ENCODE measurements at regions not wholly inside any gene's neighbourhood (a gene's known extent, or its start where the extent isn't known, plus 50 kb on each side); places are given as distances from the start of the nearest gene placed in this dataset.

DNA sequence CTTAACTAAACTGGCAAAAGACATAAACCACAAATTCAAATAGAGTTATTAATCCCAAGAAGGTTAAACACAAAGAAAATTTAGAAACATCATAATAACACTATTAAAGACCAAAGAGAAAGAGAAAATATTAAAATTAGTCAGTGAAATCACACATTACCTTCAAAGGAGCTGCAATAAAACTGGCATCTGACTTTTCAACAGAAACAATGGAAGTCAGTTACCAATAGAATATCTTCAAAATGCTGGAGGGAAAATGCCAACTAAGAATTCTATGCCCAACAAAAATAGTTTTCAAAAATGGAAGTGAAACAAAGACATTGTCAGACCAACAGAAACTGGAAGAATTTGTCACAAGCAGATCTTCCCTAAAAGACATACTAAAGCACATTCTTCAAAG lies 68.7 kb upstream of the RNF7 start:
- DNase-seq (ENCODE audit: low read depth), result no peak

DNA sequence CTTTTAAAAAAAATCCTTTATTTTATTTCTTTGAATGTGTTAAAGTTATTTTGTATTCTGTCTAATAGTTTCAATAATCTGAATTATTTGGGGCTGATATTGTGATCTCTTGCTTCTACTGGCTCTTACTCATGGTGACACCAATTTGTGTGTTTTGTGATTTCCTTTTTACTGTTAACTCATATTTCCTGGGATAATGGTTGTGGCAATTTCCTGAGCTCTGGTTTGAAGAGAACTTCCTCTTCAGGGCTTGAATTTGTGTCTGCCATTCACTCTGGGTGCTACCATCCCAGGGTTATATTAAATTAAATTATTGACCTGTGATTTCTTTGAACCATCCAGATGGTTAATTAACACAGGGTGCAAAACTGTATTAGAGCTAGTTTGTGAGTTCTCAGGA lies 60.4 kb upstream of the RNF7 start:
- no peak for DNase-seq (ENCODE audit: low read depth)

DNA sequence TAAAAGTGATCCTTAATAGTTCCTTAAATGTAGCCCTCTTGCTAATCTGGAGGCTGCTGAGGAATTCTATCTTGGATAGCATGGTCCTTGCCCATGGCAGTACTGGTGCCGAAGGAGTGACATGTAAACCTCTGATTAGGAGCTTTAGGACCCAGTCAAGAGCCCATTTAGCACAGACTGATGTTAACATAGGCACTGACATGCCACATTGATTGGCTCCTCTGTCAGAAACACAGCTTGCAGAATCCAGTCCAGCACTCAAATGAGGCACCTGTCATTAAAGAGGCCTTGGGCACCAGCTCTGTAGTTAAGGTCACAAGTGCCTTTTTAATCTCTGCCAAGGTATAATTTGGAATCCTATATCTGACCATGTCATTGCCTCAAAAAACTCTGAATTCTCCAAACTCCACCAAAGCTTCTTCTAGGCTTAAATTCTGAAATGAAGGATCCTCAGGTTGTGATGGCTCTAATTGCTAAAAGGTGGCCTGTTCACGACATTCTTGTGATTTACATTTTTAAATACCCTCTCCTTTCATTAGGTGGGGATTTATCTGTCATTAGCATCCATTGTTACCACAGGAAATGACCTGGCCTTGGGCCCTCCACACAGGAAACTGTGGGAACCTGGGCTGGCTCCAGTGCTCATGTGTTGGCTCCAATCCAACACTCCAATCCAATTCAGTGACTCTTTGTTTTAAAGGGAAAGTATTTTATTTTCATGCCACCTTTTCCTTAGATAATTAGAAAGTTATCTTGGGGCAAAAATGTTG lies 57.3 kb upstream of the RNF7 start:
- peak; percentile 75 for DNase-seq (ENCODE audit: low read depth)

DNA sequence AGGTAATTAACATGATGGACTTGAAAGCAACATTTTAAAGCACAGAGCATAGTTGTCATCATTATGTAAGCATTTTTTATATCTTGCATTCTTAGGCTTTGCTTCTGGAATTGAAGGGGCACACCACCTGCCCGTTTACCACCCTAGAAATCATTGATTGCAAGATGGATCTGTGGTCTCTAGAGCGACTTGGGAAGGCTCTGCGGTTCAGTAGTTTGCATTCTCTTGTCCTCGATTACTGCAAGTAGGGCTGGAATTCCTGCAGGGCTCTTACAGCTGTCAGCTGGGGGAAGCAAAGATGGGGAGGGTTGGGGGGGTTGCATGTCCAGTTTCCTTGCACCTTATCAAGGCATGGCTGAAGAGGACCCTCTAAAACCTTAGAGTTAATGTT lies 56.7 kb upstream of the RNF7 start:
- DNase-seq (ENCODE audit: low read depth), result peak; percentile 75

DNA sequence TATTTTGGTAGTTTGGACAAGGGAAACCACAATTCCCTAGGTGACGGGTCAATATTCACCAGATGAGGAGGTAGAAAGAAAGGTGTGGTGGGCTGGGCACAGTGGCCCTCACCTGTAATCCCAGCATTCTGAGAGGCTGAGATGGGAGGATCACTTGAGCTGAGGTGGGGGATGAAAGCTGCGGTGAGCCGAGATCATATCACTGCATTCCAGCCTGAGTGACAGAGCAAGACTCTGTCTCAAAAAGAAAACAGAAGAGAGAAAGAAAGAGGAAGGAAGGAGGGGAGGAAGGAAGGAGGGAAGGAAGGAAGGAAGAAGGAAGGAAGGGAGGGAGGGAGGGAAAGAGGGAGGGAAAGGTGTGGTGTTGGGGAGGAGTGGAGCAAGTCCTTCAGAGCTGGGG lies 56.1 kb upstream of the RNF7 start:
- DNase-seq (ENCODE audit: low read depth), result no peak

DNA sequence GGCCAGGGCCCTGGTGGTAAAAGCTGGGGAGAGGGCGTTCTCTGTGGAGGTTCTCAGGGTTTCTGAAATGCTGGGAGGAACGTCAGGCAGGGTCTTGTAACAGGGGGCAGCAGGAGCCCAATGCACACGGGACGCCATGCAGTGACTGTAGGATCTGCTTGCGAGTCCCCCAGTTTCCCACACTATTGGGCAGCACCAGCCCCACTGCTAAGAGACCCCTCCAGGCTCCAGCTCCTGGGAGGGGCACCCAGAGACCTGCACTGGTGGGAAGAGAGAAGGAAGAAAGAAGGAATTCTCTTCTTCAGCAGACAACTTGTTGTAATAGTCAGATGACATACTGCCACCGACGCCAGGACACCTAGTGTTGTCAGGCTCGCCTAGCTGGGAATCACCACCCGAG lies 55.2 kb upstream of the RNF7 start:
- no peak for DNase-seq (ENCODE audit: low read depth)

DNA sequence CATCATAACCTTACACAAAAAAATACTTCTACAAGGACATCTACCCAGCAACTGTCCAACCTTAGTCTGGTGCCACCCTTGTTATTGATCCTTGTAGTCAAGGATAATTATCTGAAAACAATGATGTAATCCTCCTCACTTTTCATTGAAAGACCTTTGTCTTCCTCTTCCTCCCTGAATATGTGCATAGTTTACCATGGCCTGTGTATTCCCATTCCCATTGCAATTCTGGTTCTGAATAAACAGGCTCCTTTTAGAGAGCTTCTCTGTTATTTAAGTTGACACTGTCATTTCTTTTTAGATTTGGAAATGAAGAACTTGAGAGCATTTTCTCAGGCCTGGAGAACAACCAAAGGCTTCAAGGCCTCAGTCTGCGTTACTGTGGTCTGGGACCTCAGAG lies 53.3 kb upstream of the RNF7 start:
- no peak for DNase-seq (ENCODE audit: low read depth)

DNA sequence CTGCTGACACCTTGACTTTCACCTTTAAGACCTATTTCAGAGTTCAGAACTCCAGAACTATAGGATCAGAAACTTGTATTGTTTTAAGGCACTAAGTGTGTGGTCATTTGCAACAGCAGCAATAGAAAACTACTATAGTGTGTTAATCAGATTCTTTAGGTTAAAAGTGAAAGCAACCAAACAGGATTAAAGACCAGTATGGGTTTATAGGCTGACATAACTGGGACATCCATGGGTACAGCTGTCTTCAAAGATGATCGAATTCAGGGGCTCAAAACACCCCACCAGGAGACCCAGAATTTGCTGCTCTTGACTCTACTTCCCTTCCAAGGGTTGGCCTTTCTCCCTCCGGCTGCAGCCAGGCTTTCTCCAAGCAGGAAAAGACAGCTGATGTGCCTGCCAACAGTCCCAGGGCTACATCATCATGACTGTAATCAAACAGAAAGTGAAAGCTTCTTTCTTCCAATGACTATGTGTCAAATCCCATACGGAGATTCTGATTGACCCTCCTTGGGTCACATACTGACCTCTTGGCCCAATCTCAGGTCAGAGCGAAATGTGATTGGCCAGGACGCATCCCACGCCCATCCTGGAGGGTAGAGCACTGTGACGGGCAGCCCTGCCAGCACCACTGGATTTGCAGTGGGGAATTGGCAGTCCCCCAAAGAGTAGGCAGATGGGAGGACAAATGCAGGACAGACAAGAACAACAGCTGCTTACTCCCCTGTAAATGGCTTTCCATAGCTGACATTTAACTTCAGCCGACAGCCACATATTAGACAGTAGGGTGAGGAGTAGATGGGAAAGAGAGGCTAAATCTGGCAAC lies 51.4 kb upstream of the RNF7 start:
- peak; percentile 57 for DNase-seq (ENCODE audit: low read depth)
